NCI-H446 (cell line): ENCODE measurements at regions not wholly inside any gene's neighbourhood (a gene's known extent, or its start where the extent isn't known, plus 50 kb on each side); places are given as distances from the start of the nearest gene placed in this dataset.
"Not testable (repeated sequence)": the region's sequence is repeated elsewhere in the genome, so short reads cannot be mapped to it uniquely, and the experiment has no call there.

Experiments
- DNase-seq, 2 experiments: peaks; one replicate each; lab custom pipeline; 2025; lab: John Stamatoyannopoulos, UW

GRCh38 chr7:50251765-50252164 lies 52.8 kb upstream of the IKZF1 start:
- DNase-seq: no peak

- DNase-seq: no peak
These were observed 58.0 kb upstream of the IKZF1 start for GRCh38 chr7:50246551-50246950.

GRCh38 chr7:50242111-50242510 lies 62.4 kb upstream of the IKZF1 start:
- DNase-seq: not testable (repeated sequence)

- DNase-seq: not testable (repeated sequence)
These were observed 63.8 kb upstream of the IKZF1 start for GRCh38 chr7:50240699-50241098.

- DNase-seq: no peak
These were observed 74.6 kb upstream of the IKZF1 start for GRCh38 chr7:50229964-50230363.

- no peak for DNase-seq
These were observed 76.4 kb upstream of the IKZF1 start for GRCh38 chr7:50228148-50228547.

GRCh38 chr7:50227726-50228125 lies 76.8 kb upstream of the IKZF1 start:
- DNase-seq: no peak

- no peak for DNase-seq
These were observed 77.8 kb upstream of the IKZF1 start for GRCh38 chr7:50226669-50227068.

GRCh38 chr7:50226145-50226544 lies 78.4 kb upstream of the IKZF1 start:
- no peak for DNase-seq

- no peak for DNase-seq
These were observed 83.1 kb upstream of the IKZF1 start for GRCh38 chr7:50221433-50221832.

- no peak for DNase-seq
These were observed 83.5 kb upstream of the IKZF1 start for GRCh38 chr7:50221028-50221427.

- no peak for DNase-seq
These were observed 84.2 kb upstream of the IKZF1 start for GRCh38 chr7:50220273-50220672.

- no peak for DNase-seq
These were observed 86.7 kb upstream of the IKZF1 start for GRCh38 chr7:50217821-50218281.

GRCh38 chr7:50217401-50217800 lies 87.1 kb upstream of the IKZF1 start:
- no peak for DNase-seq

- DNase-seq: no peak
These were observed 87.9 kb upstream of the IKZF1 start for GRCh38 chr7:50216626-50217025.

- DNase-seq: no peak
These were observed 89.7 kb upstream of the IKZF1 start for GRCh38 chr7:50214771-50215170.

GRCh38 chr7:50214126-50214670 lies 90.3 kb upstream of the IKZF1 start:
- DNase-seq: no peak

GRCh38 chr7:50213622-50214017 lies 90.9 kb upstream of the IKZF1 start:
- DNase-seq: no peak

GRCh38 chr7:50212666-50213621 lies 91.6 kb upstream of the IKZF1 start:
- DNase-seq: no peak

- DNase-seq: no peak
These were observed 92.5 kb upstream of the IKZF1 start for GRCh38 chr7:50212016-50212325.

- no peak for DNase-seq
These were observed 93.1 kb upstream of the IKZF1 start for GRCh38 chr7:50211130-50212015.

- DNase-seq: no peak
These were observed 93.8 kb upstream of the IKZF1 start for GRCh38 chr7:50210706-50211115.
